OCI-LY7 (cell line): ENCODE measurements at regions not wholly inside any gene's neighbourhood (a gene's known extent, or its start where the extent isn't known, plus 50 kb on each side); places are given as distances from the start of the nearest gene placed in this dataset.

Experiments used
- EZH2phosphoT487 ChIP-seq: fragments of 200-600 bp; sonication (generic); IDR thresholded peaks from 2 replicates; pipeline ENCODE4 v1.6.1; 2018; ENCODE audit warnings: low read depth, borderline replicate concordance, mild to moderate bottlenecking, mixed run types, antibody characterized with exemption, low read length, moderate library complexity, mixed read lengths
- TF ChIP-seq, protein P1 (sequence below): fragments of 200-600 bp; sonication (generic); conservative IDR thresholded peaks from 2 replicates; pipeline ENCODE4 v1.5.1; 2014; ENCODE audit warnings: mild to moderate bottlenecking, antibody characterized with exemption, low read length, moderate library complexity, mixed read lengths

DNA sequence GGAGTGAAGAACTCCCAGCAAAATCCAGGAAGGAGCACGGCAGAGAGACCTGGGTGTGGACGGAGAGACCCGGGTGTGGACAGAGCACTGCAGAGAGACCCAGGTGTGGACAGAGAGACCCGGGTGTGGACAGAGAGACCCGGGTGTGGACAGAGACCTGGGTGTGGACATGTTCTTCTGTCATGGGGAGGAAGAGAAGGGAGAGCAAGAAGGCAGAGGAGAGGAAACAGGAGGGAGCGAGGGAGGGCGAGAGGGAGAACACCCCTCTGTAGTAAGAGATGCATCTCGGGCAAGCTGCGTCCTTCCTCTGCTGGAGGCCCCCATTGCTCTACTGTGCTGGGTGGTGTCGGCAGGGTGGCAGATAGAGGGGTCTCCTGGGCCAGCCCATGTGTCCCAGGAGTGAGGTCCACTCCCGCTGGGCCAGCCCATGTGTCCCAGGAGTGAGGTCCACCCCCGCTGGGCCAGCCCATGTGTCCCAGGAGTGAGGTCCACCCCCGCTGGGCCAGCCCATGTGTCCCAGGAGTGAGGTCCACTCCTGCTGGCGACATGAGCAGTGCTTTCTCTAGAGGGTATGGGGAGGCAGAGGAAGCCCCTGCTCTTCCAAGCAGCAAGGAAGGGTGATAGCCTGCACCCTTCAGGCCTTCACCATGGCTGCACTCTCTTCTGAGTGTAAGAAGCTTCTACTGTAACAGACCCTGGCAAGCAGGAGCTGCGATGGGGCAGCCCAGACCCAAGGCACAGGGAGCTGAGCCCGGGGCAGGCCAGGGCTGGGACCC, 934.2 kb downstream of the BRD1 start:
- TF ChIP-seq, protein P1, sequence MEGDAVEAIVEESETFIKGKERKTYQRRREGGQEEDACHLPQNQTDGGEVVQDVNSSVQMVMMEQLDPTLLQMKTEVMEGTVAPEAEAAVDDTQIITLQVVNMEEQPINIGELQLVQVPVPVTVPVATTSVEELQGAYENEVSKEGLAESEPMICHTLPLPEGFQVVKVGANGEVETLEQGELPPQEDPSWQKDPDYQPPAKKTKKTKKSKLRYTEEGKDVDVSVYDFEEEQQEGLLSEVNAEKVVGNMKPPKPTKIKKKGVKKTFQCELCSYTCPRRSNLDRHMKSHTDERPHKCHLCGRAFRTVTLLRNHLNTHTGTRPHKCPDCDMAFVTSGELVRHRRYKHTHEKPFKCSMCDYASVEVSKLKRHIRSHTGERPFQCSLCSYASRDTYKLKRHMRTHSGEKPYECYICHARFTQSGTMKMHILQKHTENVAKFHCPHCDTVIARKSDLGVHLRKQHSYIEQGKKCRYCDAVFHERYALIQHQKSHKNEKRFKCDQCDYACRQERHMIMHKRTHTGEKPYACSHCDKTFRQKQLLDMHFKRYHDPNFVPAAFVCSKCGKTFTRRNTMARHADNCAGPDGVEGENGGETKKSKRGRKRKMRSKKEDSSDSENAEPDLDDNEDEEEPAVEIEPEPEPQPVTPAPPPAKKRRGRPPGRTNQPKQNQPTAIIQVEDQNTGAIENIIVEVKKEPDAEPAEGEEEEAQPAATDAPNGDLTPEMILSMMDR, result no peak
- TF ChIP-seq EZH2phosphoT487, result no peak
